ENCODE measurements at regions not wholly inside any gene's neighbourhood (a gene's known extent, or its start where the extent isn't known, plus 50 kb on each side); places are given as distances from the start of the nearest gene placed in this dataset.
"Not testable (repeated sequence)": the region's sequence is repeated elsewhere in the genome, so short reads cannot be mapped to it uniquely, and the experiment has no call there.

GRCh38 chr13:104632736-104633135, 1566.5 kb upstream of the SLC10A2 start:
- no peak for TF ChIP-seq POU2F2 (IDR thresholded peaks at IDR 0.05; ENCODE audit: low read depth, low read length)
- no peak for TF ChIP-seq SPI1 (IDR thresholded peaks at IDR 0.05; ENCODE audit: low read depth, low read length)
- no peak for TF ChIP-seq PAX5 (IDR thresholded peaks at IDR 0.05; ENCODE audit: insufficient read depth, low read length, severe bottlenecking)
- no peak for TF ChIP-seq POLR2A (IDR thresholded peaks at IDR 0.05; ENCODE audit: low read depth, low read length)
- no peak for TF ChIP-seq POLR2AphosphoS5 (IDR thresholded peaks at IDR 0.05; ENCODE audit: low read depth, low read length)
- no peak for TF ChIP-seq TAF1 (IDR thresholded peaks at IDR 0.05; ENCODE audit: low read depth, low read length)
- FAIRE-seq (no peak), DNase-seq (ENCODE audit: insufficient read length, low spot score) (no peak)

GRCh38 chr13:104625201-104625600, 1559.0 kb upstream of the SLC10A2 start:
- no peak for TF ChIP-seq POU2F2 (IDR thresholded peaks at IDR 0.05; ENCODE audit: low read depth, low read length)
- no peak for TF ChIP-seq PAX5 (IDR thresholded peaks at IDR 0.05; ENCODE audit: insufficient read depth, low read length, severe bottlenecking)
- no peak for TF ChIP-seq POLR2A (IDR thresholded peaks at IDR 0.05; ENCODE audit: low read depth, low read length)
- no peak for TF ChIP-seq TAF1 (IDR thresholded peaks at IDR 0.05; ENCODE audit: low read depth, low read length)
- no peak for TF ChIP-seq POLR2AphosphoS5 (IDR thresholded peaks at IDR 0.05; ENCODE audit: low read depth, low read length)
- no peak for TF ChIP-seq SPI1 (IDR thresholded peaks at IDR 0.05; ENCODE audit: low read depth, low read length)
- DNase-seq (ENCODE audit: insufficient read length, low spot score) (no peak), FAIRE-seq (no peak)

- no peak for DNase-seq (ENCODE audit: insufficient read length, low spot score)
- FAIRE-seq = no peak
Observed at GRCh38 chr13:104616990-104617389, 1550.8 kb upstream of the SLC10A2 start.

GRCh38 chr13:104614361-104615145, 1548.3 kb upstream of the SLC10A2 start:
- no peak for DNase-seq (ENCODE audit: insufficient read length, low spot score)
- FAIRE-seq = no peak
- no peak for TF ChIP-seq PAX5 (IDR thresholded peaks at IDR 0.05; ENCODE audit: insufficient read depth, low read length, severe bottlenecking)
- TF ChIP-seq POLR2A (IDR thresholded peaks at IDR 0.05; ENCODE audit: low read depth, low read length) = no peak
- no peak for TF ChIP-seq SPI1 (IDR thresholded peaks at IDR 0.05; ENCODE audit: low read depth, low read length)
- TF ChIP-seq POLR2AphosphoS5 (IDR thresholded peaks at IDR 0.05; ENCODE audit: low read depth, low read length) = no peak
- TF ChIP-seq POU2F2 (IDR thresholded peaks at IDR 0.05; ENCODE audit: low read depth, low read length) = no peak
- no peak for TF ChIP-seq TAF1 (IDR thresholded peaks at IDR 0.05; ENCODE audit: low read depth, low read length)

More at GRCh38 chr13:104616990-104617389, 1550.8 kb upstream of the SLC10A2 start:
- no peak for TF ChIP-seq PAX5 (IDR thresholded peaks at IDR 0.05; ENCODE audit: insufficient read depth, low read length, severe bottlenecking)
- no peak for TF ChIP-seq SPI1 (IDR thresholded peaks at IDR 0.05; ENCODE audit: low read depth, low read length)
- no peak for TF ChIP-seq TAF1 (IDR thresholded peaks at IDR 0.05; ENCODE audit: low read depth, low read length)
- no peak for TF ChIP-seq POLR2AphosphoS5 (IDR thresholded peaks at IDR 0.05; ENCODE audit: low read depth, low read length)
- TF ChIP-seq POLR2A (IDR thresholded peaks at IDR 0.05; ENCODE audit: low read depth, low read length) = no peak
- no peak for TF ChIP-seq POU2F2 (IDR thresholded peaks at IDR 0.05; ENCODE audit: low read depth, low read length)

GRCh38 chr13:104608331-104608730, 1542.1 kb upstream of the SLC10A2 start:
- TF ChIP-seq POLR2AphosphoS5 (IDR thresholded peaks at IDR 0.05; ENCODE audit: low read depth, low read length) (no peak), TAF1 (IDR thresholded peaks at IDR 0.05; ENCODE audit: low read depth, low read length) (no peak), POU2F2 (IDR thresholded peaks at IDR 0.05; ENCODE audit: low read depth, low read length) (no peak), PAX5 (IDR thresholded peaks at IDR 0.05; ENCODE audit: insufficient read depth, low read length, severe bottlenecking) (no peak), POLR2A (IDR thresholded peaks at IDR 0.05; ENCODE audit: low read depth, low read length) (no peak), SPI1 (IDR thresholded peaks at IDR 0.05; ENCODE audit: low read depth, low read length) (no peak)
- DNase-seq (ENCODE audit: insufficient read length, low spot score) (no peak), FAIRE-seq (no peak)

- DNase-seq (ENCODE audit: insufficient read length, low spot score); FAIRE-seq: not testable (repeated sequence)
Observed at GRCh38 chr13:104605435-104605834, 1539.2 kb upstream of the SLC10A2 start.

- FAIRE-seq = no peak
- TF ChIP-seq POLR2A (IDR thresholded peaks at IDR 0.05; ENCODE audit: low read depth, low read length) = no peak
- no peak for TF ChIP-seq SPI1 (IDR thresholded peaks at IDR 0.05; ENCODE audit: low read depth, low read length)
- no peak for TF ChIP-seq POU2F2 (IDR thresholded peaks at IDR 0.05; ENCODE audit: low read depth, low read length)
- no peak for TF ChIP-seq TAF1 (IDR thresholded peaks at IDR 0.05; ENCODE audit: low read depth, low read length)
- DNase-seq (ENCODE audit: insufficient read length, low spot score) = no peak
Observed at GRCh38 chr13:104597546-104598180, 1531.4 kb upstream of the SLC10A2 start.

- no peak for DNase-seq (ENCODE audit: insufficient read length, low spot score)
- no peak for TF ChIP-seq POLR2A (IDR thresholded peaks at IDR 0.05; ENCODE audit: low read depth, low read length)
- no peak for TF ChIP-seq POLR2AphosphoS5 (IDR thresholded peaks at IDR 0.05; ENCODE audit: low read depth, low read length)
- no peak for TF ChIP-seq PAX5 (IDR thresholded peaks at IDR 0.05; ENCODE audit: insufficient read depth, low read length, severe bottlenecking)
- TF ChIP-seq POU2F2 (IDR thresholded peaks at IDR 0.05; ENCODE audit: low read depth, low read length) = no peak
- no peak for TF ChIP-seq TAF1 (IDR thresholded peaks at IDR 0.05; ENCODE audit: low read depth, low read length)
- TF ChIP-seq SPI1 (IDR thresholded peaks at IDR 0.05; ENCODE audit: low read depth, low read length) = no peak
- FAIRE-seq = no peak
Observed at GRCh38 chr13:104595511-104595910, 1529.3 kb upstream of the SLC10A2 start.

- DNase-seq (ENCODE audit: insufficient read length, low spot score) (no peak), FAIRE-seq (no peak)
- TF ChIP-seq PAX5 (IDR thresholded peaks at IDR 0.05; ENCODE audit: insufficient read depth, low read length, severe bottlenecking) (no peak), POLR2A (IDR thresholded peaks at IDR 0.05; ENCODE audit: low read depth, low read length) (no peak)
Observed at GRCh38 chr13:104594806-104595205, 1528.6 kb upstream of the SLC10A2 start.

GRCh38 chr13:104593693-104594092, 1527.5 kb upstream of the SLC10A2 start:
- DNase-seq (ENCODE audit: insufficient read length, low spot score) (no peak), FAIRE-seq (no peak)
- no peak for TF ChIP-seq PAX5 (IDR thresholded peaks at IDR 0.05; ENCODE audit: insufficient read depth, low read length, severe bottlenecking)
- TF ChIP-seq POLR2AphosphoS5 (IDR thresholded peaks at IDR 0.05; ENCODE audit: low read depth, low read length) = no peak
- TF ChIP-seq SPI1 (IDR thresholded peaks at IDR 0.05; ENCODE audit: low read depth, low read length) = no peak
- TF ChIP-seq TAF1 (IDR thresholded peaks at IDR 0.05; ENCODE audit: low read depth, low read length) = no peak

Measured in GM12891 (cell line).